ENCODE measurements at regions not wholly inside any gene's neighbourhood (a gene's known extent, or its start where the extent isn't known, plus 50 kb on each side); places are given as distances from the start of the nearest gene placed in this dataset.

GRCh38 chr14:22379727-22380126 is 209.3 kb downstream of the DAD1 start:
- TF ChIP-seq EZH2 (IDR thresholded peaks at IDR 0.05; ENCODE audit: low read length): no peak
- TF ChIP-seq, protein P1, sequence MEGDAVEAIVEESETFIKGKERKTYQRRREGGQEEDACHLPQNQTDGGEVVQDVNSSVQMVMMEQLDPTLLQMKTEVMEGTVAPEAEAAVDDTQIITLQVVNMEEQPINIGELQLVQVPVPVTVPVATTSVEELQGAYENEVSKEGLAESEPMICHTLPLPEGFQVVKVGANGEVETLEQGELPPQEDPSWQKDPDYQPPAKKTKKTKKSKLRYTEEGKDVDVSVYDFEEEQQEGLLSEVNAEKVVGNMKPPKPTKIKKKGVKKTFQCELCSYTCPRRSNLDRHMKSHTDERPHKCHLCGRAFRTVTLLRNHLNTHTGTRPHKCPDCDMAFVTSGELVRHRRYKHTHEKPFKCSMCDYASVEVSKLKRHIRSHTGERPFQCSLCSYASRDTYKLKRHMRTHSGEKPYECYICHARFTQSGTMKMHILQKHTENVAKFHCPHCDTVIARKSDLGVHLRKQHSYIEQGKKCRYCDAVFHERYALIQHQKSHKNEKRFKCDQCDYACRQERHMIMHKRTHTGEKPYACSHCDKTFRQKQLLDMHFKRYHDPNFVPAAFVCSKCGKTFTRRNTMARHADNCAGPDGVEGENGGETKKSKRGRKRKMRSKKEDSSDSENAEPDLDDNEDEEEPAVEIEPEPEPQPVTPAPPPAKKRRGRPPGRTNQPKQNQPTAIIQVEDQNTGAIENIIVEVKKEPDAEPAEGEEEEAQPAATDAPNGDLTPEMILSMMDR (optimal IDR thresholded peaks at IDR 0.05 in 1 of 3, IDR thresholded peaks at IDR 0.05 in 1 of 3, conservative IDR thresholded peaks at IDR 0.05 in 1 of 3; ENCODE audit: extremely low read depth in 1 of 3, insufficient read depth in 2 of 3, low read length in 3 of 3): no peak
